BLaER1 (cell line): ENCODE measurements at regions not wholly inside any gene's neighbourhood (a gene's known extent, or its start where the extent isn't known, plus 50 kb on each side); places are given as distances from the start of the nearest gene placed in this dataset.

Source experiments
- H3K27ac ChIP-seq: shearing (Covaris generic); formaldehyde crosslinking; 2 replicates; pipeline ENCODE4 v1.8.1; 2022
- H3K27me3 ChIP-seq: shearing (Covaris generic); formaldehyde crosslinking; 2 replicates; pipeline ENCODE4 v1.8.1; 2022
- H3K36me3 ChIP-seq: shearing (Covaris generic); formaldehyde crosslinking; 2 replicates; pipeline ENCODE4 v1.8.1; 2022
- H3K4me1 ChIP-seq: shearing (Covaris generic); formaldehyde crosslinking; 2 replicates; pipeline ENCODE4 v1.8.1; 2022
- H3K4me2 ChIP-seq: shearing (Covaris generic); formaldehyde crosslinking; 2 replicates; pipeline ENCODE4 v1.8.1; 2022
- H3K4me3 ChIP-seq: shearing (Covaris generic); formaldehyde crosslinking; 2 replicates; pipeline ENCODE4 v1.8.1; 2022
- H3K9ac ChIP-seq: shearing (Covaris generic); formaldehyde crosslinking; 2 replicates; pipeline ENCODE4 v1.8.1; 2022
- H3K9me3 ChIP-seq: shearing (Covaris generic); formaldehyde crosslinking; 2 replicates; pipeline ENCODE4 v1.8.1; 2022
- H4K20me1 ChIP-seq: shearing (Covaris generic); formaldehyde crosslinking; 2 replicates; pipeline ENCODE4 v1.8.1; 2022
- Cebpa-rat ChIP-seq: shearing (Covaris generic); IDR thresholded peaks from 2 replicates; pipeline ENCODE4 v1.8.1; 2022

GRCh38 chr9:12194731-12195130 lies 498.5 kb upstream of the TYRP1 start:
- TF ChIP-seq Cebpa-rat, result no peak
- H3K27ac ChIP-seq, result no peak overlapping the region
- H3K9me3 ChIP-seq, result no peaks in the 10 kb centered on the region
- H3K27me3 ChIP-seq, result no peaks in the 10 kb centered on the region
- no peaks in the 10 kb centered on the region for H3K4me1 ChIP-seq
- no peak overlapping the region for H3K4me2 ChIP-seq
- H3K9ac ChIP-seq, result no peak overlapping the region
- no peak overlapping the region for H3K4me3 ChIP-seq
- no peaks in the 10 kb centered on the region for H4K20me1 ChIP-seq
- no peaks in the 10 kb centered on the region for H3K36me3 ChIP-seq

- Histone ChIP-seq H3K4me1 (no peaks in the 10 kb centered on the region), H3K36me3 (no peaks in the 10 kb centered on the region), H3K4me2 (no peak overlapping the region), H3K27me3 (no peaks in the 10 kb centered on the region), H3K9me3 (no peaks in the 10 kb centered on the region), H3K9ac (no peak overlapping the region), H4K20me1 (no peaks in the 10 kb centered on the region), H3K27ac (no peak overlapping the region), H3K4me3 (no peak overlapping the region)
- no peak for TF ChIP-seq Cebpa-rat
Measured at GRCh38 chr9:12195456-12195855, 497.7 kb upstream of the TYRP1 start.

GRCh38 chr9:12204512-12204911 lies 488.7 kb upstream of the TYRP1 start:
- Histone ChIP-seq H3K9me3 (no peaks in the 10 kb centered on the region), H3K4me3 (no peak overlapping the region), H3K9ac (no peak overlapping the region), H3K4me2 (no peak overlapping the region), H3K27me3 (no peaks in the 10 kb centered on the region), H3K4me1 (no peaks in the 10 kb centered on the region), H3K27ac (no peak overlapping the region), H4K20me1 (no peaks in the 10 kb centered on the region), H3K36me3 (no peaks in the 10 kb centered on the region)
- no peak for TF ChIP-seq Cebpa-rat

- no peak for TF ChIP-seq Cebpa-rat
- no peaks in the 10 kb centered on the region for H3K36me3 ChIP-seq
Measured at GRCh38 chr9:12212860-12213259, 480.3 kb upstream of the TYRP1 start.

GRCh38 chr9:12221470-12221869 lies 471.7 kb upstream of the TYRP1 start:
- H3K4me2 ChIP-seq, result no peak overlapping the region

More at GRCh38 chr9:12212860-12213259, 480.3 kb upstream of the TYRP1 start:
- Histone ChIP-seq H3K4me2 (no peak overlapping the region), H3K4me1 (no peaks in the 10 kb centered on the region), H3K27me3 (no peaks in the 10 kb centered on the region), H3K9ac (no peak overlapping the region), H3K9me3 (no peaks in the 10 kb centered on the region), H4K20me1 (no peaks in the 10 kb centered on the region), H3K27ac (no peak overlapping the region), H3K4me3 (no peak overlapping the region)

GRCh38 chr9:12224449-12224848 lies 468.7 kb upstream of the TYRP1 start:
- H3K9me3 ChIP-seq, result no peaks in the 10 kb centered on the region
- H3K9ac ChIP-seq, result no peak overlapping the region
- H3K4me1 ChIP-seq, result no peaks in the 10 kb centered on the region
- no peaks in the 10 kb centered on the region for H4K20me1 ChIP-seq
- H3K4me2 ChIP-seq, result no peak overlapping the region
- no peak overlapping the region for H3K4me3 ChIP-seq
- no peaks in the 10 kb centered on the region for H3K27me3 ChIP-seq
- no peaks in the 10 kb centered on the region for H3K36me3 ChIP-seq
- TF ChIP-seq Cebpa-rat, result no peak
- H3K27ac ChIP-seq, result no peak overlapping the region

More at GRCh38 chr9:12221470-12221869, 471.7 kb upstream of the TYRP1 start:
- Histone ChIP-seq H4K20me1 (no peaks in the 10 kb centered on the region), H3K9me3 (no peaks in the 10 kb centered on the region), H3K4me3 (no peak overlapping the region), H3K36me3 (no peaks in the 10 kb centered on the region), H3K27ac (no peak overlapping the region), H3K27me3 (no peaks in the 10 kb centered on the region), H3K9ac (no peak overlapping the region), H3K4me1 (no peaks in the 10 kb centered on the region)
- TF ChIP-seq Cebpa-rat, result no peak

- H3K9me3 ChIP-seq, result peaks cover 18% of the 10 kb centered on the region
- peaks cover 9% of the 10 kb centered on the region for H3K4me1 ChIP-seq
- no peak overlapping the region for H3K9ac ChIP-seq
- peak overlapping the region; percentile 70 for H3K27ac ChIP-seq
- H3K4me2 ChIP-seq, result peak overlapping the region; percentile 55
- no peaks in the 10 kb centered on the region for H3K27me3 ChIP-seq
- H3K4me3 ChIP-seq, result no peak overlapping the region
- peaks cover 4% of the 10 kb centered on the region; the same call in 1 of the 2 replicates for H3K36me3 ChIP-seq
- TF ChIP-seq Cebpa-rat, result no peak
- no peaks in the 10 kb centered on the region for H4K20me1 ChIP-seq
Measured at GRCh38 chr9:12230708-12231107, 462.5 kb upstream of the TYRP1 start.

GRCh38 chr9:12231832-12232231 lies 461.4 kb upstream of the TYRP1 start:
- H3K4me2 ChIP-seq, result no peak overlapping the region
- H3K27me3 ChIP-seq, result no peaks in the 10 kb centered on the region
- H3K36me3 ChIP-seq, result peaks cover 4% of the 10 kb centered on the region; the same call in 1 of the 2 replicates
- no peak for TF ChIP-seq Cebpa-rat
- peaks cover 18% of the 10 kb centered on the region for H3K9me3 ChIP-seq
- peaks cover 9% of the 10 kb centered on the region for H3K4me1 ChIP-seq
- no peak overlapping the region for H3K4me3 ChIP-seq
- H4K20me1 ChIP-seq, result no peaks in the 10 kb centered on the region
- H3K27ac ChIP-seq, result no peak overlapping the region
- H3K9ac ChIP-seq, result no peak overlapping the region

GRCh38 chr9:12232836-12233235 lies 460.3 kb upstream of the TYRP1 start:
- H3K27me3 ChIP-seq, result no peaks in the 10 kb centered on the region
- H3K4me1 ChIP-seq, result peaks cover 9% of the 10 kb centered on the region
- peaks cover 18% of the 10 kb centered on the region for H3K9me3 ChIP-seq
- H4K20me1 ChIP-seq, result no peaks in the 10 kb centered on the region
- no peak overlapping the region for H3K4me2 ChIP-seq
- peaks cover 4% of the 10 kb centered on the region; the same call in 1 of the 2 replicates for H3K36me3 ChIP-seq
- no peak for TF ChIP-seq Cebpa-rat
- H3K27ac ChIP-seq, result no peak overlapping the region
- no peak overlapping the region for H3K9ac ChIP-seq
- no peak overlapping the region for H3K4me3 ChIP-seq

GRCh38 chr9:12253941-12254340 lies 439.2 kb upstream of the TYRP1 start:
- Histone ChIP-seq H3K4me2 (no peak overlapping the region), H3K36me3 (no peaks in the 10 kb centered on the region), H3K9me3 (peaks cover 5% of the 10 kb centered on the region; the same call in 1 of the 2 replicates), H3K4me1 (no peaks in the 10 kb centered on the region), H3K27ac (no peak overlapping the region), H3K27me3 (no peaks in the 10 kb centered on the region), H3K9ac (no peak overlapping the region), H4K20me1 (no peaks in the 10 kb centered on the region), H3K4me3 (no peak overlapping the region)
- no peak for TF ChIP-seq Cebpa-rat

- no peaks in the 10 kb centered on the region for H3K36me3 ChIP-seq
- no peaks in the 10 kb centered on the region for H3K9me3 ChIP-seq
- TF ChIP-seq Cebpa-rat, result no peak
- no peaks in the 10 kb centered on the region for H3K27me3 ChIP-seq
- no peak overlapping the region for H3K27ac ChIP-seq
- H3K4me3 ChIP-seq, result no peak overlapping the region
- H3K9ac ChIP-seq, result no peak overlapping the region
- no peaks in the 10 kb centered on the region for H3K4me1 ChIP-seq
- H3K4me2 ChIP-seq, result no peak overlapping the region
- no peaks in the 10 kb centered on the region for H4K20me1 ChIP-seq
Measured at GRCh38 chr9:12266758-12267157, 426.4 kb upstream of the TYRP1 start.
